H1 (cell line): ENCODE measurements at regions not wholly inside any gene's neighbourhood (a gene's known extent, or its start where the extent isn't known, plus 50 kb on each side); places are given as distances from the start of the nearest gene placed in this dataset.

Experiments used
- CTCF ChIA-PET: fragments of 300-600 bp; sonication (Branson Sonifier 250); formaldehyde crosslinking; loops from one replicate; lab custom pipeline; 2021; ENCODE audit not compliant: partially characterized antibody; lab: Charles Lee
- POLR2A ChIA-PET: fragments of 300-600 bp; sonication (Branson Sonifier 250); formaldehyde crosslinking; loops from one replicate; lab custom pipeline; 2021; ENCODE audit warnings: inconsistent platforms; ENCODE audit not compliant: partially characterized antibody; lab: Charles Lee
- DNase-seq, 2 experiments: peaks; one replicate each; pipeline versions ENCODE4 v3.0.0 to v3.0.0-alpha.2; 2010 to 2022; ENCODE audit warnings: low spot score in 2 of 2, low read depth in 1 of 2, mixed read lengths in 1 of 2
- FAIRE-seq: peaks from 2 replicates; lab custom pipeline; 2011; peaks lifted over from hg19 to GRCh38; lab: Jason Lieb, UNC
- H2AFZ ChIP-seq: 2 replicates; pipeline ENCODE4 v1.8.1; 2012; ENCODE audit warnings: low read length, inconsistent platforms
- H2AK5ac ChIP-seq: 2 replicates; pipeline ENCODE4 v1.6.1; 2013; ENCODE audit warnings: low read depth, low read length
- H2BK120ac ChIP-seq: replicated peaks from 2 replicates; pipeline ENCODE3; 2013; ENCODE audit warnings: low read depth, low read length, inconsistent platforms
- H2BK12ac ChIP-seq: 2 replicates; pipeline ENCODE4 v1.6.1; 2013; ENCODE audit warnings: low read depth, low read length
- H2BK15ac ChIP-seq: 2 replicates; pipeline ENCODE4 v1.6.1; 2013; ENCODE audit warnings: low read length
- H2BK20ac ChIP-seq: 2 replicates; pipeline ENCODE4 v1.6.1; 2013; ENCODE audit warnings: low read length
- H2BK5ac ChIP-seq: 2 replicates; pipeline ENCODE4 v1.6.1; 2013; ENCODE audit warnings: low read depth, low read length
- H3K14ac ChIP-seq: 2 replicates; pipeline ENCODE4 v1.6.1; 2013; ENCODE audit warnings: inconsistent platforms; ENCODE audit not compliant: insufficient read length
- H3K18ac ChIP-seq: 2 replicates; pipeline ENCODE4 v1.6.1; 2013; ENCODE audit warnings: low read length; ENCODE audit errors: extremely low read depth
- H3K23ac ChIP-seq: 2 replicates; pipeline ENCODE4 v1.6.1; 2013; ENCODE audit warnings: inconsistent platforms; ENCODE audit not compliant: insufficient read length
- H3K23me2 ChIP-seq: 2 replicates; pipeline ENCODE4 v1.6.1; 2013; ENCODE audit warnings: low read depth, low read length
- H3K27ac ChIP-seq: 2 replicates; pipeline ENCODE4 v1.6.1; 2011; ENCODE audit warnings: low read depth, low read length, inconsistent platforms
- H3K27me3 ChIP-seq, 4 experiments: replicated peaks in 1 of 4; 1 replicate in 1 of 4; 2 replicates in 3 of 4; pipeline versions ENCODE4 v1.6.1 to v1.8.1; 2011 to 2013; ENCODE audit warnings: low read length in 3 of 4, mild to moderate bottlenecking in 3 of 4, inconsistent platforms in 2 of 4, mixed read lengths in 2 of 4, moderate library complexity in 1 of 4; ENCODE audit not compliant: control insufficient read depth in 3 of 4, insufficient read depth in 3 of 4; ENCODE audit errors: extremely low read depth in 1 of 4
- H3K36me3 ChIP-seq, 4 experiments: 2 replicates each; pipeline versions ENCODE4 v1.6.1 to v1.8.1; 2011 to 2013; ENCODE audit warnings: mild to moderate bottlenecking in 4 of 4, low read length in 3 of 4, moderate library complexity in 2 of 4, control low read depth in 1 of 4, inconsistent platforms in 1 of 4; ENCODE audit not compliant: insufficient read depth in 4 of 4, control insufficient read depth in 2 of 4
- H3K4ac ChIP-seq: replicated peaks from 2 replicates; pipeline ENCODE3; 2013; ENCODE audit warnings: low read length, low read depth, mixed read lengths, inconsistent platforms; ENCODE audit not compliant: insufficient read length
- H3K4me1 ChIP-seq, 4 experiments: replicated peaks in 1 of 4; 1 replicate in 1 of 4; 2 replicates in 3 of 4; pipeline versions ENCODE4 v1.6.1 to v1.8.1; 2011 to 2013; ENCODE audit warnings: low read length in 3 of 4, inconsistent platforms in 2 of 4, mixed read lengths in 1 of 4; ENCODE audit not compliant: insufficient read depth in 4 of 4, control insufficient read depth in 3 of 4
- H3K4me2 ChIP-seq, 2 experiments: 2 replicates each; pipeline versions ENCODE4 v1.6.1 to v1.8.1; 2011 to 2013; ENCODE audit warnings: low read depth in 2 of 2, low read length in 2 of 2, control low read depth in 1 of 2, inconsistent platforms in 1 of 2, mild to moderate bottlenecking in 1 of 2; ENCODE audit not compliant: insufficient read depth in 1 of 2
- H3K4me3 ChIP-seq, 4 experiments: fragments of 200-600, 300-600 bp in 1 of 4; sonication (generic), shearing (Covaris generic), sonication (Bioruptor Twin) in 1 of 4; 2 replicates each; pipeline versions ENCODE4 v1.5.1 to v1.8.1; 2011 to 2016; ENCODE audit warnings: low read length in 4 of 4, low read depth in 3 of 4, control low read depth in 2 of 4, inconsistent platforms in 2 of 4, mild to moderate bottlenecking in 2 of 4, mixed read lengths in 1 of 4, moderate library complexity in 1 of 4; ENCODE audit not compliant: insufficient read depth in 2 of 4; ENCODE audit errors: extremely low read depth in 1 of 4
- H3K56ac ChIP-seq: replicated peaks from 2 replicates; pipeline ENCODE3; 2013; ENCODE audit warnings: low read depth, mild to moderate bottlenecking, mixed read lengths, low read length, inconsistent platforms; ENCODE audit not compliant: insufficient read length
- H3K79me1 ChIP-seq: 2 replicates; pipeline ENCODE4 v1.6.1; 2013; ENCODE audit warnings: low read depth, low read length, control low read depth
- H3K79me2 ChIP-seq, 2 experiments: 2 replicates each; pipeline versions ENCODE4 v1.6.1 to v1.8.1; 2012 to 2013; ENCODE audit warnings: low read length in 2 of 2, mild to moderate bottlenecking in 2 of 2, inconsistent platforms in 1 of 2; ENCODE audit not compliant: insufficient read depth in 2 of 2, control insufficient read depth in 1 of 2
- H3K9ac ChIP-seq, 4 experiments: replicated peaks in 1 of 4; 1 replicate in 1 of 4; 2 replicates in 3 of 4; pipeline versions ENCODE4 v1.6.1 to v1.8.1; 2011 to 2013; ENCODE audit warnings: low read depth in 3 of 4, low read length in 3 of 4, control low read depth in 2 of 4, mild to moderate bottlenecking in 2 of 4, moderate library complexity in 2 of 4, inconsistent platforms in 1 of 4; ENCODE audit errors: extremely low read depth in 1 of 4
- H3K9me3 ChIP-seq, 2 experiments: 2 replicates each; pipeline versions ENCODE4 v1.6.1 to v1.8.1; 2012 to 2013; ENCODE audit warnings: mild to moderate bottlenecking in 2 of 2, moderate library complexity in 2 of 2, control low read depth in 1 of 2, inconsistent platforms in 1 of 2, low read depth in 1 of 2, low read length in 1 of 2, mixed read lengths in 1 of 2; ENCODE audit not compliant: insufficient read depth in 2 of 2
- H4K20me1 ChIP-seq, 2 experiments: replicated peaks in 1 of 2; 2 replicates each; pipeline versions ENCODE3 to v1.8.1; 2011 to 2013; ENCODE audit warnings: inconsistent platforms in 2 of 2, low read length in 2 of 2, mild to moderate bottlenecking in 1 of 2; ENCODE audit not compliant: insufficient read depth in 2 of 2, control insufficient read depth in 1 of 2
- H4K5ac ChIP-seq: 2 replicates; pipeline ENCODE4 v1.6.1; 2013; ENCODE audit warnings: low read length, low read depth, mixed read lengths, inconsistent platforms; ENCODE audit not compliant: insufficient read length
- H4K8ac ChIP-seq: 2 replicates; pipeline ENCODE4 v1.8.0; 2013; ENCODE audit warnings: mild to moderate bottlenecking, moderate library complexity, low read length, inconsistent platforms; ENCODE audit not compliant: insufficient read depth; ENCODE audit errors: extremely low read depth
- H4K91ac ChIP-seq: replicated peaks from 2 replicates; pipeline ENCODE3; 2013; ENCODE audit warnings: low read length, mixed read lengths, inconsistent platforms; ENCODE audit not compliant: insufficient read length
- KDM4A ChIP-seq: IDR thresholded peaks from one replicate; pipeline ENCODE4 v1.7.1; 2012; ENCODE audit warnings: low read depth, mild to moderate bottlenecking, moderate library complexity, low read length, inconsistent platforms; ENCODE audit not compliant: severe bottlenecking
- PHF8 ChIP-seq: fragments of 200-600 bp; sonication (generic); conservative IDR thresholded peaks from 2 replicates; pipeline ENCODE4 v1.7.1; 2012; ENCODE audit warnings: low read depth, mild to moderate bottlenecking, inconsistent platforms, low read length, moderate library complexity
- SP1 ChIP-seq: IDR thresholded peaks from 2 replicates; pipeline ENCODE4 v1.6.1; 2011; ENCODE audit warnings: low read depth, low read length
- WGBS, 2 experiments: shearing (Covaris generic) in 1 of 2; methylation state at CpG; one replicate each; pipeline versions ENCODE4 v1.1.6 to v1.1.7; 2013 to 2015; ENCODE audit warnings: low lambda C conversion rate in 2 of 2, mixed read lengths in 2 of 2, inconsistent platforms in 1 of 2, low coverage in 1 of 2, missing lambda C conversion rate in 1 of 2; ENCODE audit not compliant: insufficient replicate concordance in 2 of 2, insufficient coverage in 1 of 2, insufficient read length in 1 of 2; ENCODE audit errors: extremely low coverage in 1 of 2, missing lambda C conversion rate in 1 of 2; 5-methylcytosine and 5-hydroxymethylcytosine counted together

DNA sequence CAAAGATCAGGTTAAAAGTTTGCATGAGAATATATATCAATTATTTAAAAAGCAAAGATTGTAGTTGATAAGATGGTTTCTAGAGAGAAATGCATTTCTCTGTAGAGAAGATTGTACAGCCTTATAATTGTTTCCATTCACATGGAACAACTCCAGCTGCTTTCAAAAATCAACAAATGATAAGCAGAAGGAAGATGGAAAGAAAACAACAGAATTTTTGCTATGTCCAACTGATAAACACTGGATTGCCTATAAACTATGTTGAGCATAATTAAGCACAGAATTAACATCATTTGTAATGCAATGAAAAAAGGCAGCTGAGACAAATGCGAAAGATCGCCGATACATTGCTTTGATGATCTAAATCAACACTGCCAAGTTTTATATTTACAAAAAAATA lies 89.0 kb downstream of the C3orf85 start:
- FAIRE-seq (no peak), DNase-seq (no peak)
- Histone ChIP-seq H3K4ac (no peak overlapping the region), H3K14ac (no peak overlapping the region), H4K5ac (no peak overlapping the region), H3K23ac (no peak overlapping the region), H3K4me3 (no peak overlapping the region), H3K79me2 (no peaks in the 10 kb centered on the region), H3K36me3 (no peaks in the 10 kb centered on the region), H3K23me2 (no peaks in the 10 kb centered on the region), H2BK20ac (no peak overlapping the region), H3K56ac (no peak overlapping the region), H3K18ac (no peak overlapping the region), H4K91ac (no peak overlapping the region), H2BK15ac (no peak overlapping the region), H3K4me2 (no peak overlapping the region), H2BK12ac (no peak overlapping the region), H3K9me3 (no peaks in the 10 kb centered on the region), H3K79me1 (no peaks in the 10 kb centered on the region), H2AFZ (no peak overlapping the region), H4K8ac (no peak overlapping the region), H4K20me1 (no peaks in the 10 kb centered on the region), H3K4me1 (no peaks in the 10 kb centered on the region), H2AK5ac (no peak overlapping the region), H3K9ac (no peak overlapping the region), H2BK120ac (no peak overlapping the region), H3K27ac (no peak overlapping the region)
- WGBS, 2 experiments, result 100% methylated on average over 3 of the region's 3 CpGs; no CpG with 5 or more reads in 1 of the 2 experiments
- ChIA-PET CTCF (interaction anchor here (0.6 to 2.1 kb wide), 4 partner anchors 10 to 134 kb away, joined by 3 to 11 read pairs (median 4); no protein-coding TSS in a partner anchor), POLR2A (no interaction called here)
- TF ChIP-seq KDM4A, result no peak
- no peak for TF ChIP-seq SP1
- TF ChIP-seq PHF8, result no peak
- TF ChIP-seq, all 59 proteins: peak for 0
- Histone ChIP-seq H2BK5ac (no peak overlapping the region), H3K27me3 (no peaks in the 10 kb centered on the region)
